ENCODE measurements at regions not wholly inside any gene's neighbourhood (a gene's known extent, or its start where the extent isn't known, plus 50 kb on each side); places are given as distances from the start of the nearest gene placed in this dataset.

GRCh38 chr17:72396121-72396520 lies 275.3 kb downstream of the SOX9 start:
- Histone ChIP-seq H3K4me1 (ENCODE audit: insufficient read depth) (peaks cover 12% of the 10 kb centered on the region), H4K20me1 (ENCODE audit: insufficient read depth, poor library complexity, severe bottlenecking) (no peaks in the 10 kb centered on the region), H3K27me3 (no peaks in the 10 kb centered on the region), H3K9me2 (replicated peaks; ENCODE audit: insufficient read depth) (no peaks in the 10 kb centered on the region), H3K36me3 (replicated peaks; ENCODE audit: insufficient read depth, low read depth) (no peaks in the 10 kb centered on the region), H3K4me3 (no peak overlapping the region), H3K9me3 (ENCODE audit: low read depth) (no peaks in the 10 kb centered on the region), H3K79me2 (no peaks in the 10 kb centered on the region), H3K27ac (no peak overlapping the region), H3K4me2 (no peak overlapping the region), H2AFZ (no peak overlapping the region)
- DNase-seq (ENCODE audit: low spot score): no peak
- TF ChIP-seq EZH2 (IDR thresholded peaks at IDR 0.05; ENCODE audit: borderline replicate concordance) (no peak), CTCF (IDR thresholded peaks at IDR 0.05; ENCODE audit: poor library complexity) (no peak), EZH2phosphoT487 (IDR thresholded peaks at IDR 0.05; ENCODE audit: low read depth, severe bottlenecking, unreplicated experiment) (no peak)
- WGBS (ENCODE audit: low lambda C conversion rate, missing lambda C conversion rate): 93% methylated on average over 3 of the region's 3 CpGs

- DNase-seq (ENCODE audit: low spot score): no peak
- no peak for TF ChIP-seq EZH2 (IDR thresholded peaks at IDR 0.05; ENCODE audit: borderline replicate concordance)
- no peak for TF ChIP-seq CTCF (IDR thresholded peaks at IDR 0.05; ENCODE audit: poor library complexity)
- TF ChIP-seq EZH2phosphoT487 (IDR thresholded peaks at IDR 0.05; ENCODE audit: low read depth, severe bottlenecking, unreplicated experiment): no peak
- Histone ChIP-seq H3K27ac (no peak overlapping the region), H3K9me2 (replicated peaks; ENCODE audit: insufficient read depth) (no peaks in the 10 kb centered on the region), H3K79me2 (no peaks in the 10 kb centered on the region), H3K4me2 (no peak overlapping the region), H3K4me3 (no peak overlapping the region), H4K20me1 (ENCODE audit: insufficient read depth, poor library complexity, severe bottlenecking) (no peaks in the 10 kb centered on the region), H3K4me1 (ENCODE audit: insufficient read depth) (peaks cover 21% of the 10 kb centered on the region), H3K9me3 (ENCODE audit: low read depth) (no peaks in the 10 kb centered on the region), H3K36me3 (replicated peaks; ENCODE audit: insufficient read depth, low read depth) (no peaks in the 10 kb centered on the region), H2AFZ (no peak overlapping the region), H3K27me3 (no peaks in the 10 kb centered on the region)
- 88% methylated on average over 2 of the region's 2 CpGs for WGBS (ENCODE audit: low lambda C conversion rate, missing lambda C conversion rate)
These were observed 276.4 kb downstream of the SOX9 start for GRCh38 chr17:72397223-72397667.

- Histone ChIP-seq H3K27ac (no peak overlapping the region), H3K36me3 (replicated peaks; ENCODE audit: insufficient read depth, low read depth) (no peaks in the 10 kb centered on the region), H3K4me3 (no peak overlapping the region), H3K27me3 (no peaks in the 10 kb centered on the region), H3K4me2 (no peak overlapping the region), H2AFZ (no peak overlapping the region), H3K9me3 (ENCODE audit: low read depth) (no peaks in the 10 kb centered on the region), H3K4me1 (ENCODE audit: insufficient read depth) (peaks cover 24% of the 10 kb centered on the region), H4K20me1 (ENCODE audit: insufficient read depth, poor library complexity, severe bottlenecking) (no peaks in the 10 kb centered on the region), H3K9me2 (replicated peaks; ENCODE audit: insufficient read depth) (no peaks in the 10 kb centered on the region), H3K79me2 (no peaks in the 10 kb centered on the region)
- WGBS (ENCODE audit: low lambda C conversion rate, missing lambda C conversion rate): 71% methylated on average over 3 of the region's 3 CpGs
- no peak for DNase-seq (ENCODE audit: low spot score)
- no peak for TF ChIP-seq EZH2phosphoT487 (IDR thresholded peaks at IDR 0.05; ENCODE audit: low read depth, severe bottlenecking, unreplicated experiment)
- TF ChIP-seq EZH2 (IDR thresholded peaks at IDR 0.05; ENCODE audit: borderline replicate concordance): no peak
- TF ChIP-seq CTCF (IDR thresholded peaks at IDR 0.05; ENCODE audit: poor library complexity): no peak
These were observed 276.9 kb downstream of the SOX9 start for GRCh38 chr17:72397687-72398086.
